ENCODE measurements at regions not wholly inside any gene's neighbourhood (a gene's known extent, or its start where the extent isn't known, plus 50 kb on each side); places are given as distances from the start of the nearest gene placed in this dataset.
"Not testable (repeated sequence)": the region's sequence is repeated elsewhere in the genome, so short reads cannot be mapped to it uniquely, and the experiment has no call there.

DNA sequence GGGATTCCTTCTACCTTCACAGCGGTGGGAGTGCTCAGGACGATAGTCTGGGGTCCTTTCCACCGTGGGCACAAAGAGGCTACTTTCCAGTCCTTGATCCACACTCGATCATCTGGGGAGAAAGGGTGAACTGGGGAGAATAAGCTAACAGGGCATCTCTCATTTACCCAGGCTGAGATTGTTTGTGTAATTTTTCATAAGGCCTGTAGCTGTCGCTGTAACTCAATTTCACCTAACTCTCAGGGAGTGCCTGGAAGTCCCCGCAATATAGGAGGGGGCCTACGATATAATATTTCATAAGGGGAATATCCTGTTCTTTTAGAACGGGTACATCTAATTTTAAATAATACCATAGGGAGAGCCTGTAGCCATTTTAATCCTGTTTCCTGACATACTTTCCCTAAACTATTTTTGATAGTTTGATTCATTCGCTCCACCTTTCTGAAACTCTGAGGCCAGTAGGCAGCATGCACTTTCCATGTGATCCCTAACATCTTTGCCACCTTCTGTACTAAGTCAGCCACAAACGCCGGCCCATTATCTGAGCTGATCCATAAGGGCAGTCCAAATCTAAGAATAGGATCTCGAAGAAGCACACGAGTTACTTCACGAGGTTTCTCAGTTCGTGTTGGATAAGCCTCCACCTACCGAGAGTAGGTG is 127.2 kb upstream of the CCZ1B start:
- not testable (repeated sequence) for H3K9me3 Mint-ChIP-seq (ENCODE audit: unreplicated experiment); H3K36me3 ChIP-seq (ENCODE audit: insufficient read depth, low read length); H3K4me2 ChIP-seq (ENCODE audit: low read length); H3K27ac ChIP-seq (ENCODE audit: low read depth, low read length); H3K9me3 ChIP-seq (ENCODE audit: insufficient read depth, low read depth, low read length); H3K4me3 ChIP-seq (ENCODE audit: insufficient read depth, low read depth, low read length); H3K27me3 ChIP-seq (ENCODE audit: insufficient read depth, low read length); H3K36me3 Mint-ChIP-seq (ENCODE audit: low read depth, unreplicated experiment); H3K27ac Mint-ChIP-seq (ENCODE audit: unreplicated experiment); FAIRE-seq; H3K9ac ChIP-seq (ENCODE audit: low read length); DNase-seq (ENCODE audit: low read depth); H3K27me3 Mint-ChIP-seq (ENCODE audit: low read depth, unreplicated experiment); H4K20me1 ChIP-seq (ENCODE audit: insufficient read depth, low read length); H3K4me3 Mint-ChIP-seq (ENCODE audit: unreplicated experiment); H3K4me1 Mint-ChIP-seq (ENCODE audit: low read depth, unreplicated experiment); H2AFZ ChIP-seq (ENCODE audit: low read depth, low read length); H3K4me1 ChIP-seq (ENCODE audit: insufficient read depth, low read length); H3K79me2 ChIP-seq (ENCODE audit: insufficient read depth, low read length)
- TF ChIP-seq, protein P1, sequence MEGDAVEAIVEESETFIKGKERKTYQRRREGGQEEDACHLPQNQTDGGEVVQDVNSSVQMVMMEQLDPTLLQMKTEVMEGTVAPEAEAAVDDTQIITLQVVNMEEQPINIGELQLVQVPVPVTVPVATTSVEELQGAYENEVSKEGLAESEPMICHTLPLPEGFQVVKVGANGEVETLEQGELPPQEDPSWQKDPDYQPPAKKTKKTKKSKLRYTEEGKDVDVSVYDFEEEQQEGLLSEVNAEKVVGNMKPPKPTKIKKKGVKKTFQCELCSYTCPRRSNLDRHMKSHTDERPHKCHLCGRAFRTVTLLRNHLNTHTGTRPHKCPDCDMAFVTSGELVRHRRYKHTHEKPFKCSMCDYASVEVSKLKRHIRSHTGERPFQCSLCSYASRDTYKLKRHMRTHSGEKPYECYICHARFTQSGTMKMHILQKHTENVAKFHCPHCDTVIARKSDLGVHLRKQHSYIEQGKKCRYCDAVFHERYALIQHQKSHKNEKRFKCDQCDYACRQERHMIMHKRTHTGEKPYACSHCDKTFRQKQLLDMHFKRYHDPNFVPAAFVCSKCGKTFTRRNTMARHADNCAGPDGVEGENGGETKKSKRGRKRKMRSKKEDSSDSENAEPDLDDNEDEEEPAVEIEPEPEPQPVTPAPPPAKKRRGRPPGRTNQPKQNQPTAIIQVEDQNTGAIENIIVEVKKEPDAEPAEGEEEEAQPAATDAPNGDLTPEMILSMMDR (IDR thresholded peaks at IDR 0.05; ENCODE audit: insufficient read depth, low read depth, low read length) = peak; percentile 6

DNA sequence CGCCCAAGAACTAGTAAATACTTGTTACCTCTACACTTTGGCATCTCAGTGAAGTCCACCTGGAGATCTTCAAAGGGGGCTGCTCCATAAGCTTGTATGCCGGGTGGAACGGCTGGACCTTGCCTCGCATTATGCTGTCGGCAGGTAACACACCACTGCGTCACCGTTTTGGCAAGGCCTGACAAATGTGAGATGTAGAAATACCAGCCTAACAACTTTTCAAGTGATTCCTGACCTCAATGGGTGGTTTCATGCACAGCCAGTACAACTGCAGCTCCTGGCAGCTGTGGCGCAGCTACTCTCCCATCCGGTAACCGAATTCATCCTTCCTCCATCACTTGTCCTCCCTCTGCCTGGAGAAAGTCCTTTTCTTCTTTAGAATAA is 127.7 kb upstream of the CCZ1B start:
- not testable (repeated sequence) for H3K27ac Mint-ChIP-seq (ENCODE audit: unreplicated experiment); H3K27ac ChIP-seq (ENCODE audit: low read depth, low read length); H3K4me1 Mint-ChIP-seq (ENCODE audit: low read depth, unreplicated experiment); DNase-seq (ENCODE audit: low read depth); H3K36me3 ChIP-seq (ENCODE audit: insufficient read depth, low read length); H2AFZ ChIP-seq (ENCODE audit: low read depth, low read length); H4K20me1 ChIP-seq (ENCODE audit: insufficient read depth, low read length); H3K27me3 ChIP-seq (ENCODE audit: insufficient read depth, low read length); H3K4me1 ChIP-seq (ENCODE audit: insufficient read depth, low read length); H3K36me3 Mint-ChIP-seq (ENCODE audit: low read depth, unreplicated experiment); H3K9me3 ChIP-seq (ENCODE audit: insufficient read depth, low read depth, low read length); H3K4me2 ChIP-seq (ENCODE audit: low read length); H3K27me3 Mint-ChIP-seq (ENCODE audit: low read depth, unreplicated experiment); FAIRE-seq; H3K79me2 ChIP-seq (ENCODE audit: insufficient read depth, low read length); H3K4me3 ChIP-seq (ENCODE audit: insufficient read depth, low read depth, low read length); H3K4me3 Mint-ChIP-seq (ENCODE audit: unreplicated experiment); H3K9me3 Mint-ChIP-seq (ENCODE audit: unreplicated experiment); H3K9ac ChIP-seq (ENCODE audit: low read length)

DNA sequence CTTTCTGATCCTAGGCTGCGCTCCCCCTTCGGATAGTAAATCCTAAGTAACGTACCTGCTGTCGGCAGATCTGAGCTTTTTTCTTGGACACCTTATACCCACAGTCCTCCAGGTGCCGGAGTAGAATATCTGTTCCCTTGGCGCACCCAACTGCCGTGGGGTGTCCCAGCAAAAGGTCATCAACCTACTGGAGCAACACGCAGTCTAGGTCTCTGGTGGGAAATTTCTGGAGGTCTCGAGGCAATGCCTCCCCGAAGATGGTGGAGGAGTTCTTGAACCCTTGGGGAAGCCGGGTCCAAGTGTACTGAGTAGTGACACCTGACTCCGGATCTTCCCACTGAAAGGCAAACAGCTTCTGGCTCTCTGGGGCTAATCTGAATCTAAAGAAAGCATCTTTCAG is 129.3 kb upstream of the CCZ1B start:
- not testable (repeated sequence) for H3K4me1 ChIP-seq (ENCODE audit: insufficient read depth, low read length); H2AFZ ChIP-seq (ENCODE audit: low read depth, low read length); H3K4me3 Mint-ChIP-seq (ENCODE audit: unreplicated experiment); DNase-seq (ENCODE audit: low read depth); H3K27ac ChIP-seq (ENCODE audit: low read depth, low read length); H3K27me3 ChIP-seq (ENCODE audit: insufficient read depth, low read length); H3K9me3 Mint-ChIP-seq (ENCODE audit: unreplicated experiment); H3K36me3 ChIP-seq (ENCODE audit: insufficient read depth, low read length); H3K4me2 ChIP-seq (ENCODE audit: low read length); H3K9me3 ChIP-seq (ENCODE audit: insufficient read depth, low read depth, low read length); H3K4me1 Mint-ChIP-seq (ENCODE audit: low read depth, unreplicated experiment); H4K20me1 ChIP-seq (ENCODE audit: insufficient read depth, low read length); H3K4me3 ChIP-seq (ENCODE audit: insufficient read depth, low read depth, low read length); H3K27me3 Mint-ChIP-seq (ENCODE audit: low read depth, unreplicated experiment); H3K9ac ChIP-seq (ENCODE audit: low read length); FAIRE-seq; H3K79me2 ChIP-seq (ENCODE audit: insufficient read depth, low read length); H3K27ac Mint-ChIP-seq (ENCODE audit: unreplicated experiment); H3K36me3 Mint-ChIP-seq (ENCODE audit: low read depth, unreplicated experiment)

DNA sequence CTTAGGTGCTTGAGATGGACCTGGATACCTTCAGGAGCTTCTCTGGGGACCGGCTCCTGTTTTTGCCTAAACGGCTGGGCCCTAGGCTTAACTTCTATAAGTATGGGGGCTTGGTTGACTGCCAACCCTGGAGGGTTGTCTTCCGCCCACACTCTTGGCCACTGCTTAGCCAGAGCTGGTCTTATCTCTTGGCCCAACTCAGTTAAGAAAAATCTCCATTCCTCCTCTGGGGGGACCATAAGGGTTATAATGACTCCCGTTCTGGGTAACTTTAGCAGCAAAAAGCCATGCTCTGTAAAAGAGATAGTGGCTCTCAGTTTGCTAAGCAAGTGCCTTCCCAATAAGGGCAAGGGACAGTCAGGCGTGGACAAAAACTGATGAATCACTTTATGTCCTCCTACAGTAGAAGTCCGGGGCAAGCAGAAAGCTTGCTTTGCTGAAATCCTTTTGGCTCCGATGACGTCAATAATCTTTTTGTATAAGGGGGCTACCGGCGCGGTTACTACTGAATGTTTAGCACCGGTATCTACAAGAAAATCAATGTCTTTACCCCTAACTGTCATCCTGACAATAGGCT is 130.0 kb upstream of the CCZ1B start:
- not testable (repeated sequence) for H3K9me3 Mint-ChIP-seq (ENCODE audit: unreplicated experiment); DNase-seq (ENCODE audit: low read depth); H3K4me1 Mint-ChIP-seq (ENCODE audit: low read depth, unreplicated experiment); H3K79me2 ChIP-seq (ENCODE audit: insufficient read depth, low read length); H3K9me3 ChIP-seq (ENCODE audit: insufficient read depth, low read depth, low read length); H4K20me1 ChIP-seq (ENCODE audit: insufficient read depth, low read length); H3K36me3 Mint-ChIP-seq (ENCODE audit: low read depth, unreplicated experiment); H3K4me3 Mint-ChIP-seq (ENCODE audit: unreplicated experiment); FAIRE-seq; H3K27ac ChIP-seq (ENCODE audit: low read depth, low read length); H2AFZ ChIP-seq (ENCODE audit: low read depth, low read length); H3K9ac ChIP-seq (ENCODE audit: low read length); H3K4me3 ChIP-seq (ENCODE audit: insufficient read depth, low read depth, low read length); H3K4me1 ChIP-seq (ENCODE audit: insufficient read depth, low read length); H3K27ac Mint-ChIP-seq (ENCODE audit: unreplicated experiment); H3K27me3 ChIP-seq (ENCODE audit: insufficient read depth, low read length); H3K4me2 ChIP-seq (ENCODE audit: low read length); H3K36me3 ChIP-seq (ENCODE audit: insufficient read depth, low read length); H3K27me3 Mint-ChIP-seq (ENCODE audit: low read depth, unreplicated experiment)

DNA sequence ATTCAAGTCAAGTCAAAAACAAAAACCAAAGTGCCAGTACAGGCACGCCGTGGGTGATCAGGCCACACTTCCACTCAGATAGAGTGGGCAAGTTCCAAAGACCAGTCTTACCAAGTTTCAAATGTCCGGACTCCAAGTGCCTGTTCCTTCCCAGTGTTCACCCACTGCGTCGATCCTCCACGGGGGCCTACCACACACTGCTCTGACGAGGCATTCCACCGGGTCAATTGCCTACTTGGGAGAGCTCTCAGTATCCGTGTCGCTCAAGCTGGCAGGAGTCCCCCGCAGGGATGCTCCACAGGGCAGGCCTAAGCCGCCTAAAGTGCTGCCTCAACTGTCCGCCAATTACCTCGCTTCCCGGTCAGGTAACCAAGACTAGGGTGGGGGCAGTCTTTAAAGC is 132.3 kb upstream of the CCZ1B start:
- H3K9me3 Mint-ChIP-seq (ENCODE audit: unreplicated experiment) = peaks cover 15% of the 10 kb centered on the region
- not testable (repeated sequence) for H3K9ac ChIP-seq (ENCODE audit: low read length); H3K9me3 ChIP-seq (ENCODE audit: insufficient read depth, low read depth, low read length); H3K4me1 Mint-ChIP-seq (ENCODE audit: low read depth, unreplicated experiment); H3K79me2 ChIP-seq (ENCODE audit: insufficient read depth, low read length); H3K4me3 Mint-ChIP-seq (ENCODE audit: unreplicated experiment); H4K20me1 ChIP-seq (ENCODE audit: insufficient read depth, low read length); H3K36me3 ChIP-seq (ENCODE audit: insufficient read depth, low read length); H3K27ac ChIP-seq (ENCODE audit: low read depth, low read length); H3K27me3 Mint-ChIP-seq (ENCODE audit: low read depth, unreplicated experiment); H3K27ac Mint-ChIP-seq (ENCODE audit: unreplicated experiment); DNase-seq (ENCODE audit: low read depth); H3K27me3 ChIP-seq (ENCODE audit: insufficient read depth, low read length); H2AFZ ChIP-seq (ENCODE audit: low read depth, low read length); FAIRE-seq; H3K4me3 ChIP-seq (ENCODE audit: insufficient read depth, low read depth, low read length); H3K4me2 ChIP-seq (ENCODE audit: low read length); H3K4me1 ChIP-seq (ENCODE audit: insufficient read depth, low read length); H3K36me3 Mint-ChIP-seq (ENCODE audit: low read depth, unreplicated experiment)

Measured in astrocyte (in vitro differentiated cells and primary cell).